ENCODE measurements at regions not wholly inside any gene's neighbourhood (a gene's known extent, or its start where the extent isn't known, plus 50 kb on each side); places are given as distances from the start of the nearest gene placed in this dataset.

- no peak overlapping the region for H3K27ac ChIP-seq (ENCODE audit: low read length in 2 of 2)
- no peak for TF ChIP-seq EZH2 (IDR thresholded peaks at IDR 0.05; ENCODE audit: borderline replicate concordance, insufficient read depth, low read depth, low read length, poor library complexity, severe bottlenecking)
- TF ChIP-seq CTCF (IDR thresholded peaks at IDR 0.05) = no peak
- ChIA-PET CTCF (no interaction called here), POLR2A (no interaction called here)
- 100% methylated on average over 1 of the region's 4 CpGs for WGBS (ENCODE audit: insufficient coverage)
- H3K9me3 ChIP-seq (ENCODE audit: control extremely low read depth in 1 of 3, control insufficient read depth in 2 of 3, insufficient read depth in 1 of 3, low read length in 2 of 3) = peaks cover 0 to 2% (median 0%) of the 10 kb centered on the region in 3 donors
- no peak overlapping the region for H2AFZ ChIP-seq (ENCODE audit: insufficient read depth, low read depth, low read length, poor library complexity, severe bottlenecking)
- H3K27ac Mint-ChIP-seq = no peak overlapping the region
- no peaks in the 10 kb centered on the region for H3K4me1 ChIP-seq (ENCODE audit: control insufficient read depth in 2 of 2, insufficient read depth in 2 of 2, low read length in 2 of 2)
- no peaks in the 10 kb centered on the region for H3K27me3 Mint-ChIP-seq
- no peaks in the 10 kb centered on the region for H3K9me3 Mint-ChIP-seq (ENCODE audit: insufficient read depth)
- H3K9ac ChIP-seq (ENCODE audit: low read length) = no peak overlapping the region
- H4K20me1 ChIP-seq (ENCODE audit: control insufficient read depth, insufficient read depth, low read length, poor library complexity, severe bottlenecking) = no peaks in the 10 kb centered on the region
- intact Hi-C loops (cut with micrococcal nuclease) = no loop called here
- H3K4me1 Mint-ChIP-seq = no peaks in the 10 kb centered on the region
- no peak overlapping the region for H3K4me3 ChIP-seq (ENCODE audit: control extremely low read depth in 1 of 5, extremely low read depth in 1 of 5, insufficient read depth in 1 of 5, low read depth in 2 of 5, low read length in 4 of 5)
- DNase-seq (no peak), ATAC-seq (ENCODE audit: low read depth) (no peak)
- no peaks in the 10 kb centered on the region for H3K79me2 ChIP-seq (ENCODE audit: control insufficient read depth, insufficient read depth, low read length)
- H3K27me3 ChIP-seq (replicated peaks in 1 of 4; ENCODE audit: control extremely low read depth in 1 of 4, control insufficient read depth in 3 of 4, insufficient read depth in 4 of 4, low read length in 3 of 4) = no peaks in the 10 kb centered on the region
- no peak overlapping the region for H3K4me3 Mint-ChIP-seq
- no peak overlapping the region for H3K4me2 ChIP-seq (replicated peaks; ENCODE audit: low read depth, low read length, poor library complexity, severe bottlenecking)
- no peaks in the 10 kb centered on the region for H3K36me3 ChIP-seq (replicated peaks in 1 of 2; ENCODE audit: control extremely low read depth in 1 of 2, control insufficient read depth in 1 of 2, extremely low read depth in 1 of 2, insufficient read depth in 2 of 2, low read length in 1 of 2)
Measured at GRCh38 chr4:156568041-156568440, 403.6 kb downstream of the PDGFC start.

GRCh38 chr4:156560701-156561100 lies 410.9 kb downstream of the PDGFC start:
- ATAC-seq (ENCODE audit: low read depth) = no peak
- H3K4me3 Mint-ChIP-seq = no peak overlapping the region
- no peaks in the 10 kb centered on the region for H3K4me1 Mint-ChIP-seq
- no peaks in the 10 kb centered on the region for H3K9me3 Mint-ChIP-seq (ENCODE audit: insufficient read depth)
- Histone ChIP-seq H3K36me3 (replicated peaks in 1 of 2; ENCODE audit: control extremely low read depth in 1 of 2, control insufficient read depth in 1 of 2, extremely low read depth in 1 of 2, insufficient read depth in 2 of 2, low read length in 1 of 2) (no peaks in the 10 kb centered on the region), H3K4me2 (replicated peaks; ENCODE audit: low read depth, low read length, poor library complexity, severe bottlenecking) (no peak overlapping the region), H2AFZ (ENCODE audit: insufficient read depth, low read depth, low read length, poor library complexity, severe bottlenecking) (no peak overlapping the region), H3K9ac (ENCODE audit: low read length) (no peak overlapping the region), H4K20me1 (ENCODE audit: control insufficient read depth, insufficient read depth, low read length, poor library complexity, severe bottlenecking) (no peaks in the 10 kb centered on the region), H3K27me3 (replicated peaks in 1 of 4; ENCODE audit: control extremely low read depth in 1 of 4, control insufficient read depth in 3 of 4, insufficient read depth in 4 of 4, low read length in 3 of 4) (no peaks in the 10 kb centered on the region), H3K27ac (ENCODE audit: low read length in 2 of 2) (no peak overlapping the region), H3K4me3 (ENCODE audit: control extremely low read depth in 1 of 5, extremely low read depth in 1 of 5, insufficient read depth in 1 of 5, low read depth in 2 of 5, low read length in 4 of 5) (no peak overlapping the region), H3K79me2 (ENCODE audit: control insufficient read depth, insufficient read depth, low read length) (no peaks in the 10 kb centered on the region), H3K4me1 (ENCODE audit: control insufficient read depth in 2 of 2, insufficient read depth in 2 of 2, low read length in 2 of 2) (no peaks in the 10 kb centered on the region), H3K9me3 (ENCODE audit: control extremely low read depth in 1 of 3, control insufficient read depth in 2 of 3, insufficient read depth in 1 of 3, low read length in 2 of 3) (peaks cover 0 to 10% (median 0%) of the 10 kb centered on the region in 3 donors)
- ChIA-PET POLR2A (no interaction called here), CTCF (no interaction called here)
- WGBS (ENCODE audit: insufficient coverage) = 83% methylated on average over 1 of the region's 2 CpGs
- DNase-seq = no peak
- no peaks in the 10 kb centered on the region for H3K27me3 Mint-ChIP-seq
- H3K27ac Mint-ChIP-seq = no peak overlapping the region
- intact Hi-C loops (cut with micrococcal nuclease) = no loop called here
- TF ChIP-seq EZH2 (IDR thresholded peaks at IDR 0.05; ENCODE audit: borderline replicate concordance, insufficient read depth, low read depth, low read length, poor library complexity, severe bottlenecking) (no peak), CTCF (IDR thresholded peaks at IDR 0.05) (no peak)

All from B cell (primary cell).